H1 (cell line): ENCODE measurements at regions not wholly inside any gene's neighbourhood (a gene's known extent, or its start where the extent isn't known, plus 50 kb on each side); places are given as distances from the start of the nearest gene placed in this dataset.
"Not testable (repeated sequence)": the region's sequence is repeated elsewhere in the genome, so short reads cannot be mapped to it uniquely, and the experiment has no call there.

ENCODE experiments used
- CTCF ChIA-PET: fragments of 300-600 bp; sonication (Branson Sonifier 250); formaldehyde crosslinking; loops from one replicate; lab custom pipeline; 2021; ENCODE audit not compliant: partially characterized antibody; lab: Charles Lee
- POLR2A ChIA-PET: fragments of 300-600 bp; sonication (Branson Sonifier 250); formaldehyde crosslinking; loops from one replicate; lab custom pipeline; 2021; ENCODE audit warnings: inconsistent platforms; ENCODE audit not compliant: partially characterized antibody; lab: Charles Lee
- DNase-seq, 2 experiments: peaks; one replicate each; pipeline versions ENCODE4 v3.0.0 to v3.0.0-alpha.2; 2010 to 2022; ENCODE audit warnings: low spot score in 2 of 2, low read depth in 1 of 2, mixed read lengths in 1 of 2
- FAIRE-seq: peaks from 2 replicates; lab custom pipeline; 2011; peaks lifted over from hg19 to GRCh38; lab: Jason Lieb, UNC
- H2AFZ ChIP-seq: 2 replicates; pipeline ENCODE4 v1.8.1; 2012; ENCODE audit warnings: low read length, inconsistent platforms
- H2AK5ac ChIP-seq: 2 replicates; pipeline ENCODE4 v1.6.1; 2013; ENCODE audit warnings: low read depth, low read length
- H2BK120ac ChIP-seq: replicated peaks from 2 replicates; pipeline ENCODE3; 2013; ENCODE audit warnings: low read depth, low read length, inconsistent platforms
- H2BK12ac ChIP-seq: 2 replicates; pipeline ENCODE4 v1.6.1; 2013; ENCODE audit warnings: low read depth, low read length
- H2BK15ac ChIP-seq: 2 replicates; pipeline ENCODE4 v1.6.1; 2013; ENCODE audit warnings: low read length
- H2BK20ac ChIP-seq: 2 replicates; pipeline ENCODE4 v1.6.1; 2013; ENCODE audit warnings: low read length
- H2BK5ac ChIP-seq: 2 replicates; pipeline ENCODE4 v1.6.1; 2013; ENCODE audit warnings: low read depth, low read length
- H3K14ac ChIP-seq: 2 replicates; pipeline ENCODE4 v1.6.1; 2013; ENCODE audit warnings: inconsistent platforms; ENCODE audit not compliant: insufficient read length
- H3K18ac ChIP-seq: 2 replicates; pipeline ENCODE4 v1.6.1; 2013; ENCODE audit warnings: low read length; ENCODE audit errors: extremely low read depth
- H3K23ac ChIP-seq: 2 replicates; pipeline ENCODE4 v1.6.1; 2013; ENCODE audit warnings: inconsistent platforms; ENCODE audit not compliant: insufficient read length
- H3K23me2 ChIP-seq: 2 replicates; pipeline ENCODE4 v1.6.1; 2013; ENCODE audit warnings: low read depth, low read length
- H3K27ac ChIP-seq: 2 replicates; pipeline ENCODE4 v1.6.1; 2011; ENCODE audit warnings: low read depth, low read length, inconsistent platforms
- H3K27me3 ChIP-seq, 4 experiments: replicated peaks in 1 of 4; 1 replicate in 1 of 4; 2 replicates in 3 of 4; pipeline versions ENCODE4 v1.6.1 to v1.8.1; 2011 to 2013; ENCODE audit warnings: low read length in 3 of 4, mild to moderate bottlenecking in 3 of 4, inconsistent platforms in 2 of 4, mixed read lengths in 2 of 4, moderate library complexity in 1 of 4; ENCODE audit not compliant: control insufficient read depth in 3 of 4, insufficient read depth in 3 of 4; ENCODE audit errors: extremely low read depth in 1 of 4
- H3K36me3 ChIP-seq, 4 experiments: 2 replicates each; pipeline versions ENCODE4 v1.6.1 to v1.8.1; 2011 to 2013; ENCODE audit warnings: mild to moderate bottlenecking in 4 of 4, low read length in 3 of 4, moderate library complexity in 2 of 4, control low read depth in 1 of 4, inconsistent platforms in 1 of 4; ENCODE audit not compliant: insufficient read depth in 4 of 4, control insufficient read depth in 2 of 4
- H3K4ac ChIP-seq: replicated peaks from 2 replicates; pipeline ENCODE3; 2013; ENCODE audit warnings: low read length, low read depth, mixed read lengths, inconsistent platforms; ENCODE audit not compliant: insufficient read length
- H3K4me1 ChIP-seq, 4 experiments: replicated peaks in 1 of 4; 1 replicate in 1 of 4; 2 replicates in 3 of 4; pipeline versions ENCODE4 v1.6.1 to v1.8.1; 2011 to 2013; ENCODE audit warnings: low read length in 3 of 4, inconsistent platforms in 2 of 4, mixed read lengths in 1 of 4; ENCODE audit not compliant: insufficient read depth in 4 of 4, control insufficient read depth in 3 of 4
- H3K4me2 ChIP-seq, 2 experiments: 2 replicates each; pipeline versions ENCODE4 v1.6.1 to v1.8.1; 2011 to 2013; ENCODE audit warnings: low read depth in 2 of 2, low read length in 2 of 2, control low read depth in 1 of 2, inconsistent platforms in 1 of 2, mild to moderate bottlenecking in 1 of 2; ENCODE audit not compliant: insufficient read depth in 1 of 2
- H3K4me3 ChIP-seq, 4 experiments: fragments of 200-600, 300-600 bp in 1 of 4; sonication (generic), shearing (Covaris generic), sonication (Bioruptor Twin) in 1 of 4; 2 replicates each; pipeline versions ENCODE4 v1.5.1 to v1.8.1; 2011 to 2016; ENCODE audit warnings: low read length in 4 of 4, low read depth in 3 of 4, control low read depth in 2 of 4, inconsistent platforms in 2 of 4, mild to moderate bottlenecking in 2 of 4, mixed read lengths in 1 of 4, moderate library complexity in 1 of 4; ENCODE audit not compliant: insufficient read depth in 2 of 4; ENCODE audit errors: extremely low read depth in 1 of 4
- H3K56ac ChIP-seq: replicated peaks from 2 replicates; pipeline ENCODE3; 2013; ENCODE audit warnings: low read depth, mild to moderate bottlenecking, mixed read lengths, low read length, inconsistent platforms; ENCODE audit not compliant: insufficient read length
- H3K79me1 ChIP-seq: 2 replicates; pipeline ENCODE4 v1.6.1; 2013; ENCODE audit warnings: low read depth, low read length, control low read depth
- H3K79me2 ChIP-seq, 2 experiments: 2 replicates each; pipeline versions ENCODE4 v1.6.1 to v1.8.1; 2012 to 2013; ENCODE audit warnings: low read length in 2 of 2, mild to moderate bottlenecking in 2 of 2, inconsistent platforms in 1 of 2; ENCODE audit not compliant: insufficient read depth in 2 of 2, control insufficient read depth in 1 of 2
- H3K9ac ChIP-seq, 4 experiments: replicated peaks in 1 of 4; 1 replicate in 1 of 4; 2 replicates in 3 of 4; pipeline versions ENCODE4 v1.6.1 to v1.8.1; 2011 to 2013; ENCODE audit warnings: low read depth in 3 of 4, low read length in 3 of 4, control low read depth in 2 of 4, mild to moderate bottlenecking in 2 of 4, moderate library complexity in 2 of 4, inconsistent platforms in 1 of 4; ENCODE audit errors: extremely low read depth in 1 of 4
- H3K9me3 ChIP-seq, 2 experiments: 2 replicates each; pipeline versions ENCODE4 v1.6.1 to v1.8.1; 2012 to 2013; ENCODE audit warnings: mild to moderate bottlenecking in 2 of 2, moderate library complexity in 2 of 2, control low read depth in 1 of 2, inconsistent platforms in 1 of 2, low read depth in 1 of 2, low read length in 1 of 2, mixed read lengths in 1 of 2; ENCODE audit not compliant: insufficient read depth in 2 of 2
- H4K20me1 ChIP-seq, 2 experiments: replicated peaks in 1 of 2; 2 replicates each; pipeline versions ENCODE3 to v1.8.1; 2011 to 2013; ENCODE audit warnings: inconsistent platforms in 2 of 2, low read length in 2 of 2, mild to moderate bottlenecking in 1 of 2; ENCODE audit not compliant: insufficient read depth in 2 of 2, control insufficient read depth in 1 of 2
- H4K5ac ChIP-seq: 2 replicates; pipeline ENCODE4 v1.6.1; 2013; ENCODE audit warnings: low read length, low read depth, mixed read lengths, inconsistent platforms; ENCODE audit not compliant: insufficient read length
- H4K8ac ChIP-seq: 2 replicates; pipeline ENCODE4 v1.8.0; 2013; ENCODE audit warnings: mild to moderate bottlenecking, moderate library complexity, low read length, inconsistent platforms; ENCODE audit not compliant: insufficient read depth; ENCODE audit errors: extremely low read depth
- H4K91ac ChIP-seq: replicated peaks from 2 replicates; pipeline ENCODE3; 2013; ENCODE audit warnings: low read length, mixed read lengths, inconsistent platforms; ENCODE audit not compliant: insufficient read length
- CHD1 ChIP-seq: IDR thresholded peaks from 2 replicates; pipeline ENCODE4 v1.6.1; 2012; ENCODE audit warnings: low read depth, low read length, improper control_type of control experiment
- SUZ12 ChIP-seq: fragments of 200-600 bp; sonication (generic); IDR thresholded peaks from 2 replicates; pipeline ENCODE4 v1.6.1; 2012; ENCODE audit warnings: mild to moderate bottlenecking, inconsistent platforms, low read length, moderate library complexity, mixed read lengths
- WGBS, 2 experiments: shearing (Covaris generic) in 1 of 2; methylation state at CpG; one replicate each; pipeline versions ENCODE4 v1.1.6 to v1.1.7; 2013 to 2015; ENCODE audit warnings: low lambda C conversion rate in 2 of 2, mixed read lengths in 2 of 2, inconsistent platforms in 1 of 2, low coverage in 1 of 2, missing lambda C conversion rate in 1 of 2; ENCODE audit not compliant: insufficient replicate concordance in 2 of 2, insufficient coverage in 1 of 2, insufficient read length in 1 of 2; ENCODE audit errors: extremely low coverage in 1 of 2, missing lambda C conversion rate in 1 of 2; 5-methylcytosine and 5-hydroxymethylcytosine counted together

GRCh38 chr2:183782436-183782835 lies 658.2 kb downstream of the NUP35 start (continued):
- TF ChIP-seq SUZ12 (no peak), CHD1 (no peak)

- H4K8ac ChIP-seq, CTCF ChIA-PET, H2BK12ac ChIP-seq, H3K27ac ChIP-seq, H2AK5ac ChIP-seq, H3K14ac ChIP-seq, DNase-seq, H3K18ac ChIP-seq, H4K5ac ChIP-seq, H3K23me2 ChIP-seq, H3K9ac ChIP-seq, H3K4me2 ChIP-seq, H3K56ac ChIP-seq, H2BK5ac ChIP-seq, H2BK120ac ChIP-seq, POLR2A ChIA-PET, H4K91ac ChIP-seq, H3K4me1 ChIP-seq, H3K27me3 ChIP-seq, H3K79me2 ChIP-seq, H2BK20ac ChIP-seq, H3K79me1 ChIP-seq, H2BK15ac ChIP-seq, H3K4ac ChIP-seq, H3K4me3 ChIP-seq, H2AFZ ChIP-seq, H4K20me1 ChIP-seq, H3K36me3 ChIP-seq, H3K23ac ChIP-seq, FAIRE-seq: not testable (repeated sequence)
- WGBS, 2 experiments = 79% methylated on average over 7 of the region's 8 CpGs; no CpG with 5 or more reads in 1 of the 2 experiments
- H3K9me3 ChIP-seq = peaks cover 2 to 24% of the 10 kb centered on the region in 2 experiments; a peak in 3 of 4 replicates
These were observed 664.6 kb downstream of the NUP35 start for GRCh38 chr2:183788796-183789195.
